Fibroblast of the aortic adventitia (primary cell): ENCODE measurements at regions not wholly inside any gene's neighbourhood (a gene's known extent, or its start where the extent isn't known, plus 50 kb on each side); places are given as distances from the start of the nearest gene placed in this dataset.

Source experiments
- DNase-seq: peaks from one replicate; pipeline ENCODE4 v3.0.0-alpha.2; 2010; ENCODE audit warnings: low read depth
- H3K4me3 ChIP-seq: 2 replicates; pipeline ENCODE4 v1.5.1; 2011; ENCODE audit warnings: low read depth, mild to moderate bottlenecking, control low read depth, low read length, moderate library complexity
- TF ChIP-seq, protein P1 (sequence below): IDR thresholded peaks from 2 replicates; pipeline ENCODE4 v1.5.1; 2011; ENCODE audit warnings: mild to moderate bottlenecking, low read length, control low read depth, inconsistent platforms; ENCODE audit not compliant: insufficient read depth

GRCh38 chr12:19639781-19640415 is 200.6 kb downstream of the AEBP2 start:
- DNase-seq = no peak
- no peak overlapping the region for H3K4me3 ChIP-seq
- TF ChIP-seq, protein P1, sequence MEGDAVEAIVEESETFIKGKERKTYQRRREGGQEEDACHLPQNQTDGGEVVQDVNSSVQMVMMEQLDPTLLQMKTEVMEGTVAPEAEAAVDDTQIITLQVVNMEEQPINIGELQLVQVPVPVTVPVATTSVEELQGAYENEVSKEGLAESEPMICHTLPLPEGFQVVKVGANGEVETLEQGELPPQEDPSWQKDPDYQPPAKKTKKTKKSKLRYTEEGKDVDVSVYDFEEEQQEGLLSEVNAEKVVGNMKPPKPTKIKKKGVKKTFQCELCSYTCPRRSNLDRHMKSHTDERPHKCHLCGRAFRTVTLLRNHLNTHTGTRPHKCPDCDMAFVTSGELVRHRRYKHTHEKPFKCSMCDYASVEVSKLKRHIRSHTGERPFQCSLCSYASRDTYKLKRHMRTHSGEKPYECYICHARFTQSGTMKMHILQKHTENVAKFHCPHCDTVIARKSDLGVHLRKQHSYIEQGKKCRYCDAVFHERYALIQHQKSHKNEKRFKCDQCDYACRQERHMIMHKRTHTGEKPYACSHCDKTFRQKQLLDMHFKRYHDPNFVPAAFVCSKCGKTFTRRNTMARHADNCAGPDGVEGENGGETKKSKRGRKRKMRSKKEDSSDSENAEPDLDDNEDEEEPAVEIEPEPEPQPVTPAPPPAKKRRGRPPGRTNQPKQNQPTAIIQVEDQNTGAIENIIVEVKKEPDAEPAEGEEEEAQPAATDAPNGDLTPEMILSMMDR = no peak

DNA sequence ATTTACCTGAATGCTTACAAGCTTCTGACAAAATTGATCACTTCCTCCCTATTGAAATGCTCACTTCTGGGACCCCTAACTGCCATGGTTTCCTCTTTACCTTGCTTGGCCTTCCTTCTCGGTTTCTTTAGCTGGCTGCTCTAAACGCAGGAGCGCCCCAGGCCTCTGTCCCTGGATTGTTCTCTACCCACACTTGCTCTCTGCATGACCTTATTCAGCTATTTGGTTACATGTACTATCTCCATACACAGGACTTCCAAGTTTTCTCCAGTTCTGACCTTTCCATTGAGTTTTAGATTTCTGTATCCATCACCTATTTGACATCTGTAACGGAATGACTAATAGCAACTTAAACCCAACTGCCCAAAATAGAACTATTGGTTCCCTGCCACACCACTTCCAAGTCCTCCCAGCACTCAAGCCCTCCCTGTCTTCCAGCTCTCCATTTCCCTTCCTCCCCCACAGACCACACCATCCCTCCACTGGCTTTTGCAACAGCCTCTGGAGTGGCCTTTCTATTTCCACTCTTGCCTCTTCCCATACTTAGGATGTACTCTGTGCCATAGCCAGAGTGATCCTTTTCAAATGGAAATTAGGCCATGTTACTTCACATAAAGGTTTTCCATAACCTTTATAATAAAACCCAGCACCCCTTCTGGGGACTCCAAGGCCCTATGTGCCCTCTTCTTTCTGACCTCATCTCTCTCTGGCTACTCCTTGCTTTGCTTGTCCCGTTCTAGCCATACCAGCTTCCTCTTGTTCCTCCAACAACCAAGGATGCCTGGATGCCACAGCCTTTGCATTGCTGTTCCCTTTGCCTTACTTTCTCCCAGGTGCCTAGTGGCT is 202.2 kb downstream of the AEBP2 start:
- TF ChIP-seq, protein P1 = no peak
- peak; percentile 68 for DNase-seq
- no peak overlapping the region for H3K4me3 ChIP-seq

GRCh38 chr12:19642345-19642744 is 203.1 kb downstream of the AEBP2 start:
- DNase-seq = no peak
- TF ChIP-seq, protein P1 = no peak

GRCh38 chr12:19643635-19644034 is 204.3 kb downstream of the AEBP2 start:
- no peak overlapping the region for H3K4me3 ChIP-seq
- DNase-seq = peak; percentile 78

More at GRCh38 chr12:19642345-19642744, 203.1 kb downstream of the AEBP2 start:
- no peak overlapping the region for H3K4me3 ChIP-seq

DNA sequence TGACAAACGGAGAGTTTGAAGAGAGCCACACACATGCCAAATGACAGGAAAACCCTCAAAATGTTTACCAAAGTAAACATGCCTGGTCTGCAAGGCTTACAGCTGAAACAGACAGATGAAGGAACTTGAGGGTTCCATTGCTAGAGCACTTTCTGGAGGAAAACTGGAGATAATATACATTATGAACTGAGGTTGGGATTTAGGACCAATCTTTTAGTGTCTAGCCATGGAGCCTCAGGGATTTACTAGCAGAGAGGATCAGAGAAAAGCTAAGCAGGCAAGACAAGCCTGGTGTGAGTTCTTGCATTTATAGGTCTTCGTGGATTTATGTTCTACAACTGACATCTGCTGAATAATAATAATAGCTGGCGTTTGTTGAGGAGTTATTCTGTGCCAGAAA is 205.3 kb downstream of the AEBP2 start:
- no peak for DNase-seq
- TF ChIP-seq, protein P1 = no peak
- H3K4me3 ChIP-seq = no peak overlapping the region

More at GRCh38 chr12:19643635-19644034, 204.3 kb downstream of the AEBP2 start:
- TF ChIP-seq, protein P1 = peak; percentile 81

- no peak for DNase-seq
- TF ChIP-seq, protein P1 = no peak
- H3K4me3 ChIP-seq = no peak overlapping the region
Measured at GRCh38 chr12:19645823-19646222, 206.5 kb downstream of the AEBP2 start.
